Activated gamma-delta T cell treated with anti-CD3 and anti-CD28 coated beads, Interleukin-2, amount 50 U/mL, for 16 hours (primary cell): ENCODE measurements at regions not wholly inside any gene's neighbourhood (a gene's known extent, or its start where the extent isn't known, plus 50 kb on each side); places are given as distances from the start of the nearest gene placed in this dataset.
A peak's percentile ranks its signal among the peaks of the same experiment; 100 is the strongest.

Experiments used
- DNase-seq: peaks from one replicate; pipeline ENCODE4 v3.0.0-alpha.2; 2020; ENCODE audit warnings: low read depth

- no peak for DNase-seq
Observed at GRCh38 chr18:46266473-46266872, 162.3 kb downstream of the HAUS1 start.

DNA sequence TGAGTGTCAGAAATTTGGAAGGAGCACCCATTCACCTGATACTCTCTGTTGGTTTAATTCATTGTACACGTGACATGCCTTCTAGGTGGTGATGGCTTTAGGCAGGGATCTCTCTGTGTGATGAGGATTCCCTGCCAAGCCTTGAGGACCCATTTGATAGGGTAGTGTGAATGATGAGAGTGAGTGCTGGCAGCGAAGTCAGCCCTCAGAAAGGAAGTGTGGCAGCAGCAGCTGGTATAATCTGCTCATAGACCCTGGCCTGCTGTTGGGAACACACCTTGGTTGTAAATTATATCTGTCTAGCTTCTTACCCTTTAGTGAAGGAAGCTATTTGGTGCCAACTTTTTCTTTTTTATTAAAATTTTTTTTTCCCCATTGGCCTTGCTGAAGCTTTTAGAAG lies 164.5 kb downstream of the HAUS1 start:
- no peak for DNase-seq

DNA sequence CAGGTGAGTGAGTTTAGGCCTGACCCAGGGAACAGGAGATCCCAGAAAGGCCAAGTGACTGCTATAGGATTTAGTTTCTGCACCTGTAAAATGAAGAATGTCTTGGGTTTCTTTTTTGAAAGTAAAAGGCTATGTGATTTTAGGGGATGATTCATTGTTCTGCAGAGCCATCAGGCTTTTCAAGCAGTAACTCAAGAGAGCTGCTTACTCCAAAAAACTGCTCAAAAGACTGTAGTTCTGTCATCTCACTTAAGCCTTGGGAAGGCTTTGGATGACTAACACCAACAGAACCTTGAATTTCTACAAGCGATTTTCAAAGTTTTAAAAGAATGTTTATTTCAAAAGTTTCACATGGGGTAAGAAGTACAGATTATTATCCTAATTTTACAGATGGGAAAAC lies 165.1 kb downstream of the HAUS1 start:
- DNase-seq, result no peak

DNA sequence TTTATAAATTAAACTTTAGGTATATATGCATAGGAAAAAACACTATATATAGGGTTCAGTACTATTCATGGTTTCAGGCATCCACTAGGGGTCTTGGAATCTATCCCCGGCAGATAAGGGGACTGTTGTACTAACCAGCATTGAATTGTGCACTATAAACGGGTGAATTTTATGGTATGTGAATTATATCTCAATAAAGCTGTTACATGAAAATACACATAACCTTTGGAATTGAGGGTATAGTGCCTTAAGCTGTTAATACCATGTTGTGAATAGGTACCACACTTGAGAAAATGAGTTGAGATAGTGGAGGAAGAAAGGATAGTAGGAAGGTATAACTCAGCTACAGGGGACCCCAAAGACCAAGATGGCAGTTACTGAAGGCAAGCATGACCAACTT lies 167.3 kb downstream of the HAUS1 start:
- no peak for DNase-seq

GRCh38 chr18:46273861-46274260 lies 169.7 kb downstream of the HAUS1 start:
- no peak for DNase-seq

- DNase-seq, result no peak
Observed at GRCh38 chr18:46274266-46274665, 170.1 kb downstream of the HAUS1 start.

DNA sequence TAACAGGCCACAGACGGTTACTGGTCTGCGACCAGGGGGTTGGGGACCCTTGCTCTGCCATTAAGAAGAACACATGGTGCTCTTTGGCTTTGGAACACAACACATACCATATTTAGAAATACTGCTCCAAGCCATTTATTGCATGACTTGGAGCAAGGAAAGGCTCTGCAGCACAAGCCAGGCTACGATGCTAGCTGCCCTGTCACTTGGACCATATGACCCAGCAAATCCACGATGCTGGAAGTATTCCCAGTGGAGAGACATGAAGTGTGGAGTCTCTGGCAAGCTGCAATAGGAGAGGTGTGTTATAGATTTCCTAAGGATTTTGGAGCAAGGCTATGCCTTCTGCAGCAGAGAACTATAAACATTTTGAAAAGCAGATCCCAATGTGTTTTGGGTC lies 171.2 kb downstream of the HAUS1 start:
- no peak for DNase-seq

- no peak for DNase-seq
Observed at GRCh38 chr18:46276748-46277147, 172.6 kb downstream of the HAUS1 start.

DNA sequence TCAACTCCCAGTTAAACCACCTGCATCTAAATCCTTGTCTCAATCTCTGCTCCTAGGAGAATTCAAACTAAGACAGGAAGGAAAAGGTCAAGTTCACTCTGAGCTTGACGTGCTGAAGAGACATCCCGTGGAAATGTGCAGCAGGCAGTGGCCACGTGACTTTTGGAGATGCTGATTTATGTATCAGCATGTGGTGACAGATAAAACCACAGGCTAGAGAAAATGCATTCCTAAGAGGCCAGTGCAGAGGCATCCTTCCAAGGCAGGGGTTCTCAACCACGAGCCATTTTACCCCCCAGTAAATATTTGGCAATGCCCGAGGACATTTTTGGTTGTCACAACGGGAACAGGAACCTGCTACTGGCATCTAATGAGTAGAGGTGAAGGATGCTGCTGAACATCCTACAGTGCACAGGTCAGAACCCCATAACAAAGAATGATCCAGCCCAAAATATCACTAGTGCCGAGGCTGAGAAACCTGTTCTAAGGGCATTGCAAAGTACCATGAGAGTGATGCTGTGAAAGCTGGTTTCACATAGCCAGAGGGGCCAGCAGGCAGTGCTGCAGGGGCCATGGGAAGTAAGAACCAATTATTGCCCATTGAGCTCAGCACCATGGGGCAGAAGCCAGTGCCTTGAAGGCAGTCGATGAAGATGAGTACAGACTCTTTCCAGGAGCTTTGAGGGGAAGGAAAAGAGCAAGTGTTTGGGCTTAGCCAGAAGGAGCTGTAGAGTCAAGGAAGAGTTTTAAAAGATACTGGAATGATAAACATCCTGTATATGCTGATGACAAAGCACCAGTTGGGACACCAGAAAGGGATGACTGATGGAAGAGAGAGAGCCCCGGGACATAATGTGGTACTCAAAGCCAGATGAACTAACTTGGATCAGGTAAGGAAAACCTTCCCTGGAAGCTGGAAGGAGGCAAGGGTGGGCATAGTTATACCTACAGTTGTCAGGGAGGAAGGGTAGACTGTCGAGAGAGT lies 174.6 kb downstream of the HAUS1 start:
- no peak for DNase-seq

GRCh38 chr18:46279673-46280072 lies 175.5 kb downstream of the HAUS1 start:
- no peak for DNase-seq

DNA sequence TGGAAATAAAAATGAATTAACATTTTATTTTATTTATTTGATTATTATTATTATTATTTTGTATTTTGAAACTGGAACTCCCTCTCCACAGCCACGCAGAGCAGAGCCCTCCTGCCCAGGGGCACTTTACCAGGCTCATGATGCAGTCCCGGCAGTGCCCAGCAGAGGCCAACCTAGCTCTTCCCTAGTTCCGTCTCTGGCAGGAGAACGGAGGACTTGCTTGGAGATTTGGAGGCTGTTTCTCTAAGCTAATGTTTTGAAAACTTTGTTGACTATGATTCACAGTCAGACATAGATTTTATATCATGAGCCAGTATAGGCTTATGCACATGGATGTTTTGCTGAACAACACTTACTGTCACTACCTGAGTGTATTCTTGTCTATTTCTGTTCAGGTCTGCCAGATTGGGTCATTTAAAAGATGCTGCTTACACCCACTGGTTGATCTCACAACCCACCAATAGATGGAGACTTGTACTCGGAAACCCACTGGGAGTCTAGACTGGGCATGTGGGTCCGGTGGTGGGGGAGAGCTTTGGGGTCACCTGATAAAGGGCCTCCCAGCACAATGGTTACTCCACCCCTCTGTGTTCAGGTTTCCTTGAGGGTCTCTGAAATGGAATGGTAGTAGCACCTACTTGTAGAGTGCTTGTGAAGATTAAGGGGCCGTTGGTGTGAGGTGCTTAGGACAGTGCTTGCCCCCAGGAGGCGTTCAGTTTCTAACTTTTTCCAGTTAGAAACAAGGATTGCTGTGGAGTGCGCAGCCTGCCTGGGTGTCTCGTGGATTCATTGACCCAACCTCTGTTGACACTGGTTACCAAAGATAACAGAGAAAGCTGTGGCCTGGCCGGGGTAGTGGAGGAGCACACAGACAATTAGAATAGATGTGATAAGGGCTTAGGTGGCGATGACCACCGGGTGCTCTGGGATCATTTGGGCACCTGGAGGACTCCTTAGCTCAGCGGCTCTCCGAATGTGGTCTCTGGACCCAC lies 177.3 kb downstream of the HAUS1 start:
- peak; percentile 25 for DNase-seq

DNA sequence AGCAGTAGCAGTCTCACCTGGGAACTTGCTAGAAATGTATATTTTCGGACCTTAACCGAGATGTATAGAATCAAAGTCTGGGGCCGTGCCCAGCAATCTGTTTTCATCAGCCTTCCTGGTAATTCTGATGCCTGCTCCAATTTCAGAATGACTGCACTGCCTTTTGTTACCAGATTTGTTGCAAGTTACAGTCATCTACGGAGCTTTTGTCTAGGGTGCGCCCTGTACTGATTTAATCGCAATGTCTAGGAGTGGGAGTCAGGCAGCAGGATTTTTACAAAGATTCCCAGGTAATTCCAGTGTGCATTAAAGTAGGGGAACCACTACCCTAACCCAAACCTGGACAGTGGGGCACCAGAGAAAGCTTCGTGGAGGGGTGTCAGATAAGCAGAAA lies 178.0 kb downstream of the HAUS1 start:
- no peak for DNase-seq

GRCh38 chr18:46282646-46283045 lies 178.5 kb downstream of the HAUS1 start:
- DNase-seq, result no peak

- no peak for DNase-seq
Observed at GRCh38 chr18:46283268-46283667, 179.1 kb downstream of the HAUS1 start.

GRCh38 chr18:46283895-46284295 lies 179.7 kb downstream of the HAUS1 start:
- no peak for DNase-seq

DNA sequence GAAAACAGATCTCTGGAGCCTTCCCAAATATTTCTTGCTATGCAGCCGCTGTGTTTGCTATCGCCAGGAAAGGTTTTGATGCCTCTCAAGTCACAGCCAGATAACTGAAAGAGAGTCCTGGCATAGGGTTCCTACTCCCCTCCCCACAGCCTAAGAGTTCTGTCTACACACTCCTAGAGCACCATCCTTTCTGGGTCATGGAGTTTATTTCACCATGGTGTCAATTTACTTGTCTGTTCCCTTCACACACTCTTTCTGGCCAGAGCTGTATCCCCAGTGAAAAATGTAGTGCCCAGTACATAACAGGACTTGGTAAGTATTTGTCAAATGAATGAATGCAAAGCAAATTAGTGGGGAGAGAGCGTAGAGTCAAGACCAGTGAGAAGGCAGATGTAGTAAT lies 185.3 kb downstream of the HAUS1 start:
- DNase-seq, result no peak

GRCh38 chr18:46289931-46290330 lies 185.7 kb downstream of the HAUS1 start:
- DNase-seq, result no peak

GRCh38 chr18:46290440-46291020 lies 186.3 kb downstream of the HAUS1 start:
- DNase-seq, result no peak

GRCh38 chr18:46291149-46291548 lies 187.0 kb downstream of the HAUS1 start:
- no peak for DNase-seq

GRCh38 chr18:46293742-46294181 lies 189.6 kb downstream of the HAUS1 start:
- no peak for DNase-seq

GRCh38 chr18:46294318-46294717 lies 190.1 kb downstream of the HAUS1 start:
- no peak for DNase-seq

GRCh38 chr18:46294751-46295150 lies 190.6 kb downstream of the HAUS1 start:
- DNase-seq, result no peak
